Erythroblast (primary cell): ENCODE measurements at regions not wholly inside any gene's neighbourhood (a gene's known extent, or its start where the extent isn't known, plus 50 kb on each side); places are given as distances from the start of the nearest gene placed in this dataset.

Experiments
- GATA1 ChIP-seq: IDR thresholded peaks from 2 replicates; pipeline ENCODE4 v1.6.1; 2011; ENCODE audit warnings: low read depth, mild to moderate bottlenecking, control low read depth, low read length, moderate library complexity
- POLR2A ChIP-seq: IDR thresholded peaks from 2 replicates; pipeline ENCODE4 v1.6.1; 2011; ENCODE audit warnings: mild to moderate bottlenecking, low read length

GRCh38 chr3:64361962-64362735, 136.9 kb upstream of the PRICKLE2 start:
- TF ChIP-seq POLR2A, result no peak
- no peak for TF ChIP-seq GATA1
